SIG-M5 treated with dmso at 0.1 percent for 504 hours (cell line): ENCODE measurements at regions not wholly inside any gene's neighbourhood (a gene's known extent, or its start where the extent isn't known, plus 50 kb on each side); places are given as distances from the start of the nearest gene placed in this dataset.

Experiments
- DNase-seq: peaks from one replicate; lab custom pipeline; 2025; ENCODE audit not compliant: unreplicated experiment; lab: John Stamatoyannopoulos, UW

- no peak for DNase-seq
Measured at GRCh38 chr9:121568343-121569265, 69.0 kb upstream of the GGTA1 start.

- DNase-seq = no peak
Measured at GRCh38 chr9:121569266-121569648, 69.6 kb upstream of the GGTA1 start.

- DNase-seq = no peak
Measured at GRCh38 chr9:121572581-121572980, 72.9 kb upstream of the GGTA1 start.

- no peak for DNase-seq
Measured at GRCh38 chr9:121573717-121574485, 74.3 kb upstream of the GGTA1 start.

- DNase-seq = no peak
Measured at GRCh38 chr9:121574774-121575519, 75.3 kb upstream of the GGTA1 start.

- no peak for DNase-seq
Measured at GRCh38 chr9:121576281-121577075, 75.0 kb upstream of the DAB2IP start.

- no peak for DNase-seq
Measured at GRCh38 chr9:121577166-121577565, 74.3 kb upstream of the DAB2IP start.

- DNase-seq = no peak
Measured at GRCh38 chr9:121577572-121577971, 73.9 kb upstream of the DAB2IP start.

GRCh38 chr9:121581786-121582600 lies 69.4 kb upstream of the DAB2IP start:
- no peak for DNase-seq

GRCh38 chr9:121582641-121583040 lies 68.8 kb upstream of the DAB2IP start:
- DNase-seq = no peak

GRCh38 chr9:121584421-121584820 lies 67.0 kb upstream of the DAB2IP start:
- no peak for DNase-seq

- no peak for DNase-seq
Measured at GRCh38 chr9:121587863-121588262, 63.6 kb upstream of the DAB2IP start.

- DNase-seq = no peak
Measured at GRCh38 chr9:121589986-121590385, 61.4 kb upstream of the DAB2IP start.

- DNase-seq = no peak
Measured at GRCh38 chr9:121592265-121592664, 59.2 kb upstream of the DAB2IP start.

- DNase-seq = no peak
Measured at GRCh38 chr9:121593066-121593465, 58.4 kb upstream of the DAB2IP start.

- no peak for DNase-seq
Measured at GRCh38 chr9:121596515-121596914, 54.9 kb upstream of the DAB2IP start.

GRCh38 chr9:121597698-121598166 lies 53.7 kb upstream of the DAB2IP start:
- DNase-seq = no peak

- peak; percentile 16 for DNase-seq
Measured at GRCh38 chr9:121598167-121598964, 53.1 kb upstream of the DAB2IP start.
